Renal pelvis (tissue), 1 donor: ENCODE measurements at regions not wholly inside any gene's neighbourhood (a gene's known extent, or its start where the extent isn't known, plus 50 kb on each side); places are given as distances from the start of the nearest gene placed in this dataset.

ENCODE experiments used
- DNase-seq: peaks from one replicate; pipeline ENCODE4 v3.0.0-alpha.2; 2013

- no peak for DNase-seq
Measured at GRCh38 chr5:8908055-8908683, 637.7 kb downstream of the SEMA5A start.

GRCh38 chr5:8912106-8912505, 633.8 kb downstream of the SEMA5A start:
- DNase-seq: no peak

GRCh38 chr5:8913522-8913921, 632.4 kb downstream of the SEMA5A start:
- no peak for DNase-seq

DNA sequence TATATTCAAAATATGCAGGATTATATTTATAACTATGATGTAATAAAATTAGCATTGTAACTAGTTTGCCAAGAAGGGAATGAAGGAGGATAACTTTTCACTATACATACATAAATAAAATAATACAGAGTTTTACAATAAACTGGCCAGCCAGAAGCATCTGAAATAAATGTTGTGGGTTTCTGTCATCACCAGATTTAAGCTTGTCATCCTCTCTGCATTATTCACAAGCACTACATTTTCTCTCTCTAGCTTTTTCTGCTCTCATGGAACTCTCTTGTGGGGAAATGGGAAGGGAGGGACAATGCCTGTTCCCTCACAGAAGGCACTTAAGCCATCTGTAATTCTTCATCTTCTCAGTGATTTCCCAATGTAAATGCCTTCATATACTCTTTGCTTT, 626.8 kb downstream of the SEMA5A start:
- DNase-seq: no peak

DNA sequence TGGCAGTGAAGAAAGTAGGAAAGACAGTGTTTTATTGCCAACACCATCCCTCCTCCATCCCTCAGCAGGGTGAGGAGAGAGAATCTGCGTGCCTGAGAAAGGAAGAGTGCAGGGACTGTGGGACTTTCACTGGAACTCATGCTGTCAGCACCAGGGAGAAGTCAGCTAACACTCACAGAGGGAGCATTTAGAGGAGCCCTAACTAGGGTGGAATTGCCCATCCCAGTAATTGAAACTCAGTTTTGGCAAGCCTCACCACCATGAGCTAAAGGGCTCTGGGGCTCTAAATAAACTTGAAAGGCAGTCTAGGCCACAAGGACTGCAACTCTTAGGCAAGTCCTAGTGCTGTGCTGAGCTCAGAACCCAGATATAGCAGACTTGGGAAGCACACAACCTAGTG, 622.3 kb downstream of the SEMA5A start:
- DNase-seq: no peak

GRCh38 chr5:8924054-8924793, 621.7 kb downstream of the SEMA5A start:
- DNase-seq: no peak

DNA sequence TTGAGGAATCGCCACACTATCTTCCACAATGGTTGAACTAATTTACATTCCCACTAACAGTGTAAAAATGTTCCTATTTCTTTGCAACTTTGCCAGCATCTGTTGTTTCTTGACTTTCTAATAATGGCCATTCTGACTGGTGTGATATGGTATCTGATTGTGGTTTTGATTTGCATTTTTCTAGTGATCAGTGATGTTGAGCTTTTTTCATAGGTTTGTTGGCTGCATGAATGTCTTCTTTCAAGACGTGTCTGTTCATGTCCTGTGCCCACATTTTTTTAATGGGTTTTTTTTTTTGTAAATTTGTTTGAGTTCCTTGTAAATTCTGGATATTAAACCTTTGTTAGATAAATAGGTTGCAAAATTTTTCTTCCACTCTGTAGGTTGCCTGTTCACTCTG, 615.9 kb downstream of the SEMA5A start:
- DNase-seq: no peak

GRCh38 chr5:8934455-8934854, 611.4 kb downstream of the SEMA5A start:
- DNase-seq: no peak

- DNase-seq: no peak
Measured at GRCh38 chr5:8940934-8941333, 604.9 kb downstream of the SEMA5A start.

DNA sequence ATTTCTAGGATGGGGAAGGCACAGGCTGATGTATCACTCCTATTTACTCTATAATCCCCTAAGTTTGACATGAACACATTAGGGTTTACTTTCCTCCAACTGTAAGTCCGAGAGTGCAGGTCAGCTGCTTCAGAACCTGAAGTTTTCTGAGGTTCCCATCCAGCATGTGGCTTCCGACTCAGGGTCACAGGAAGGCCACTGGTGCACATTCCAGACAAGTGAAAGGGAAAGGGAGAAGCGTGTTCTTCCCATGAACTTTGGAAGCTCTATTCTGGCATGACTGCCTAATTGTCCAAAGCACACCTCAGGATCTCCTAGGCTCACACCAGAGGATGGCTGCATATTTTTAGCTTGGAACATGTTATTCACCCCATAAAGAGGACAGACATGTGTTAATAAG, 602.6 kb downstream of the SEMA5A start:
- no peak for DNase-seq

- DNase-seq: no peak
Measured at GRCh38 chr5:8944005-8944404, 601.9 kb downstream of the SEMA5A start.

DNA sequence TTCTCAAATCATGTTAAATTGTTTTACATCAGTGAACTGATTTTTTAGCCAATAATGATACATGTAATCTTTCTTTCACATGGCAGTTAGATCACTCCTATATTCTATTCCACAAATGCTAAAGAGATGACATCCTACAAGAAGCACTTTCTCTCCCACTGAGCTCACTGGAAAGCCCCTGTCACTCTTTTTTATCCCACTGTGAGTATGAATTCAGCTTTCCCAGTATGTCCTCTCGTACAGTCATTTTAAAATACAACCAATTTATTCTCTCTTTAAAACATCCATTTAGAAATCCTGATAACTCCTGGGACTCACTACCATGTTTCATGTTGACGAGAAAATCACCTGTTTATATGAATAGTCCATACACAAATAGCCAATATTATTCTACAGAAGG, 599.9 kb downstream of the SEMA5A start:
- no peak for DNase-seq

DNA sequence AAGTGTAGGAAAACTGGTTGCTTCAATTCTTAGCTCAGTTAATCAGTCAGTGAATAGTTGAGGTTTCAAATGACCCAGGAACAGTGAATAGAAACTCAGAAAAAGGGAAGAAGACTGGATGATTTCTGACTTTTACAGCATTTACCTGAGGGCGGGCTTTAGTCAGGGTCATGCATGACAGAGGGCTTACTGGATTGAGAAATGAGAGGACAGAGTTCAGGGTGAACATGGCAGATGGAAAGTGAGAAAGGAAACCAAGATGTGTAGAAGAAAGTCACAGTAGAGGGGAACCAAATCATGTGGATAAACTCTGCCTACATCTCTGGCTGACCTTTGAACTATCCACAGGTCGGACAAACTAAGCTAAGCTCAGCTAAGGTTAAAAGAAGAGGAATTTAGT, 596.0 kb downstream of the SEMA5A start:
- DNase-seq: peak; percentile 24

DNA sequence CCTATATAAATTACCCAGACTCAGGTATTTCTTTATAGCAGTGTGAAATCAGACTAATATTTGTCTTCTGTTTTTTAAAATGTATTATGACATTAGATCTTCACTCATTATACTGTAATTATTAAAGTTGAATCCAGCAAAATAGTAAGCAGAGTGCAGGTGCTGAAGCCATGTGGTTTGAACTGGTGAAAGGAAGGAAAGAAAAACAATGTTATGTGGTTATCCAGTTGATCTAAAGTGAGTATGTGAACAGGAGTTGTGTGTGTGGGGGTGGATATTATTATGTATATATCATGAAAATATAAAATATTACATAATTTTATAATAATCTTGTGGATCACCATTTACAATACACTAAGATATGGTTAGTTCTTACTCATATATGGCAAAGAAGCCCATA, 593.7 kb downstream of the SEMA5A start:
- no peak for DNase-seq

DNA sequence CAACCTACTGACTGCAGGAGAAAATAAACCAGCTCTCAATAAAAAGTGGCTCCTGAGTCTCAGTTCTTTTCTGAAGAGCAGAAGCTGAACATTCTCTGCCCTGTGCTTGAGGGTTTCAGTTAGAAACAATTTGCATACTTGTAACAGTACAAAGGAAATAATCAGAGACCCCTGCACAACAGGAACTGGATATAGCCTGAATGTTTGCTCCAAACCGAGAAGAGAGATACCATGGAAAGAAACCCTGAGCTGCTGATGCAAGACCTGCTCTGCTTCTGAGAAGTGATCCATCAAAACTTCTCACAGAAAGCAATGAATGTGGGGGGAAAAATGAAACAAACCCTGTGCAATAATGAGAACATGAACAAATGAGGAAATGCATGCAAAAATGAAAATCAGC, 592.9 kb downstream of the SEMA5A start:
- DNase-seq: no peak

GRCh38 chr5:8953911-8954438, 591.9 kb downstream of the SEMA5A start:
- DNase-seq: no peak

GRCh38 chr5:8954801-8955200, 591.1 kb downstream of the SEMA5A start:
- DNase-seq: no peak

GRCh38 chr5:8956659-8957058, 589.2 kb downstream of the SEMA5A start:
- DNase-seq: no peak

- DNase-seq: no peak
Measured at GRCh38 chr5:8958602-8959001, 587.3 kb downstream of the SEMA5A start.

- DNase-seq: no peak
Measured at GRCh38 chr5:8961219-8961618, 584.7 kb downstream of the SEMA5A start.

- DNase-seq: no peak
Measured at GRCh38 chr5:8961956-8962355, 583.9 kb downstream of the SEMA5A start.

DNA sequence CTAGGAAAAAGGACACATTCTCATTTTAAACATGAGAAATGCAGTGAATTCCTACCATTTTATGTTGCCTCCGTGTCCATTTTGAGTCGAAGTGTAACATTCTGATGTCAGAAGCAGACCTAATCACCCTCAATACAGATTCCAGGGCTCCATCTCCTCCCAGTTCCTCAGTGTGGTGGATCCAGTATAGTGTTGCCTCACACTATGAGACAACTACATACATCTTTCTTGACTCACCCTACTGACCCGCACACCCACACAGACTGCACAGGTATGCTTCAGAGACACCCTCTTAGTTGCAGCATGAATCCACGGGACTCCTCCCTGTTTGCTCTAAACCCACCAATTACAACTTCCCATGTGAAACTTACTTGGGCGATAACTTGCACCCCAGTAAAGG, 564.9 kb downstream of the SEMA5A start:
- no peak for DNase-seq

DNA sequence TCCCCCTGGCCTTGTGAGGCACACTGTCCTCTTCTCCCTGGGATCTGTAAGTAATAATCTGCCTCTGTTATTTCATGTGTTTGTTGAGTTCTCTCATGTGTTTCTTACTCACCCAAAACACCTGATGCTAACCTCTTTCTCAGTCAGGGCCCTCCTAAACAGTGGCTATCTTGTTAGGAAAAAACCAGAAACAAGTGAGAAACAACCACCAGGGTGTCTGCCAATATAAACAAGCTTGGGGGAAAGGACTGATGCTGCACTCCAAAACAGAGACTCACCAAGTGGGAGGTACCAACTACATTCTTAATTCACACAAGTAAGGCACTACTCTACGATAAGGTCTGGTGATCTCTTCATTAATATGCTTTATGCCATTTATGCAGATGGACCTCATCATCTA, 564.4 kb downstream of the SEMA5A start:
- no peak for DNase-seq

DNA sequence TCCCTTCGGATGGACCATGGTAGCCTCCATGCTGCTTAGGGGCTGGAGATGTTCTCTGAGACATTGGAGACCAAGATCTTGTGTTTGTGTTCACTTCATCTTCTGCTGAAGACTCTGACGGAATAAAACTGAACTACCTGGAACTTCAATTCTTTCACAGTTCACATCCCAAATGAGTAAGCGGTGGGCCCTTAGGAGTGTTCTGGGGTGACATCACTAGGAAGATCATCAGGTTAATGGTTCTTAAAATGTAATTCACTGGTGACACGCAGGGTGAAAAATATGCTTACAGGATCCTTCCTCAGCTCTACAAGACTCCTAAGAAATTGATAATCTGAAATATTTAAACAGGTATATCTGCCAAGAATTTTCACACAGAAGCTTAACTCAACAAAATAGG, 561.5 kb downstream of the SEMA5A start:
- no peak for DNase-seq
